ENCODE measurements at regions not wholly inside any gene's neighbourhood (a gene's known extent, or its start where the extent isn't known, plus 50 kb on each side); places are given as distances from the start of the nearest gene placed in this dataset.

- no peak for DNase-seq (ENCODE audit: low read depth, low spot score)
- H3K27ac Mint-ChIP-seq (ENCODE audit: unreplicated experiment) = no peak overlapping the region
- no peaks in the 10 kb centered on the region for H3K36me3 Mint-ChIP-seq (ENCODE audit: low read depth)
- H3K9me3 Mint-ChIP-seq = no peaks in the 10 kb centered on the region
- no peak overlapping the region for H3K4me3 Mint-ChIP-seq
- TF ChIP-seq CTCF (conservative IDR thresholded peaks at IDR 0.05) = no peak
- H3K27me3 Mint-ChIP-seq (ENCODE audit: low read depth) = no peaks in the 10 kb centered on the region
- H3K4me1 Mint-ChIP-seq = no peaks in the 10 kb centered on the region
Measured at GRCh38 chr3:74074700-74075099, 450.0 kb upstream of the PDZRN3 start.

GRCh38 chr3:74067296-74067695 is 442.6 kb upstream of the PDZRN3 start:
- no peak for DNase-seq (ENCODE audit: low read depth, low spot score)
- no peak overlapping the region for H3K4me3 Mint-ChIP-seq
- TF ChIP-seq CTCF (conservative IDR thresholded peaks at IDR 0.05) = peak; percentile 41
- H3K9me3 Mint-ChIP-seq = no peaks in the 10 kb centered on the region
- peaks cover 11% of the 10 kb centered on the region for H3K4me1 Mint-ChIP-seq
- no peak overlapping the region for H3K27ac Mint-ChIP-seq (ENCODE audit: unreplicated experiment)
- H3K36me3 Mint-ChIP-seq (ENCODE audit: low read depth) = no peaks in the 10 kb centered on the region
- H3K27me3 Mint-ChIP-seq (ENCODE audit: low read depth) = no peaks in the 10 kb centered on the region

- no peak for DNase-seq (ENCODE audit: low read depth, low spot score)
- Mint-ChIP-seq H3K9me3 (no peaks in the 10 kb centered on the region), H3K36me3 (ENCODE audit: low read depth) (no peaks in the 10 kb centered on the region), H3K4me1 (peaks cover 11% of the 10 kb centered on the region), H3K4me3 (no peak overlapping the region), H3K27ac (ENCODE audit: unreplicated experiment) (no peak overlapping the region), H3K27me3 (ENCODE audit: low read depth) (no peaks in the 10 kb centered on the region)
- TF ChIP-seq CTCF (conservative IDR thresholded peaks at IDR 0.05) = no peak
Measured at GRCh38 chr3:74066456-74066855, 441.7 kb upstream of the PDZRN3 start.

- no peak for TF ChIP-seq CTCF (conservative IDR thresholded peaks at IDR 0.05)
- H3K27ac Mint-ChIP-seq (ENCODE audit: unreplicated experiment) = no peak overlapping the region
Measured at GRCh38 chr3:74059923-74060600, 435.3 kb upstream of the PDZRN3 start.

GRCh38 chr3:74059301-74059922 is 434.7 kb upstream of the PDZRN3 start:
- H3K4me1 Mint-ChIP-seq = no peaks in the 10 kb centered on the region
- no peak overlapping the region for H3K27ac Mint-ChIP-seq (ENCODE audit: unreplicated experiment)

More at GRCh38 chr3:74059923-74060600, 435.3 kb upstream of the PDZRN3 start:
- DNase-seq (ENCODE audit: low read depth, low spot score) = no peak
- H3K4me1 Mint-ChIP-seq = no peaks in the 10 kb centered on the region
- H3K36me3 Mint-ChIP-seq (ENCODE audit: low read depth) = no peaks in the 10 kb centered on the region
- H3K9me3 Mint-ChIP-seq = no peaks in the 10 kb centered on the region
- no peak overlapping the region for H3K4me3 Mint-ChIP-seq
- H3K27me3 Mint-ChIP-seq (ENCODE audit: low read depth) = no peaks in the 10 kb centered on the region

More at GRCh38 chr3:74059301-74059922, 434.7 kb upstream of the PDZRN3 start:
- no peaks in the 10 kb centered on the region for H3K9me3 Mint-ChIP-seq
- TF ChIP-seq CTCF (conservative IDR thresholded peaks at IDR 0.05) = no peak
- no peak for DNase-seq (ENCODE audit: low read depth, low spot score)
- no peaks in the 10 kb centered on the region for H3K27me3 Mint-ChIP-seq (ENCODE audit: low read depth)
- no peaks in the 10 kb centered on the region for H3K36me3 Mint-ChIP-seq (ENCODE audit: low read depth)
- no peak overlapping the region for H3K4me3 Mint-ChIP-seq
